ES-I3 (cell line): ENCODE measurements at regions not wholly inside any gene's neighbourhood (a gene's known extent, or its start where the extent isn't known, plus 50 kb on each side); places are given as distances from the start of the nearest gene placed in this dataset.
"Not testable (repeated sequence)": the region's sequence is repeated elsewhere in the genome, so short reads cannot be mapped to it uniquely, and the experiment has no call there.

Experiments
- H3K36me3 ChIP-seq: 2 replicates; pipeline ENCODE4 v1.6.1; 2013; ENCODE audit warnings: mild to moderate bottlenecking, low read length, control low read depth, moderate library complexity; ENCODE audit not compliant: insufficient read depth
- H3K4me1 ChIP-seq: 2 replicates; pipeline ENCODE4 v1.6.1; 2013; ENCODE audit warnings: mild to moderate bottlenecking, control low read depth, low read length; ENCODE audit not compliant: insufficient read depth
- H3K9ac ChIP-seq: 2 replicates; pipeline ENCODE4 v1.6.1; 2013; ENCODE audit warnings: low read depth, mild to moderate bottlenecking, low read length, moderate library complexity
- H3K9me3 ChIP-seq: 2 replicates; pipeline ENCODE4 v1.6.1; 2013; ENCODE audit warnings: mild to moderate bottlenecking, low read length, moderate library complexity; ENCODE audit not compliant: control insufficient read depth, insufficient read depth

- Histone ChIP-seq H3K9ac (no peak overlapping the region), H3K9me3 (0 out of 2 replicates have a peak, but pooled peaks cover 2% of the 10 kb centered on the region), H3K36me3 (no peaks in the 10 kb centered on the region), H3K4me1 (peaks cover 4% of the 10 kb centered on the region; the same call in 1 of the 2 replicates)
Observed at GRCh38 chr3:89533275-89533674, 425.9 kb downstream of the EPHA3 start.

- H3K9me3 ChIP-seq, H3K4me1 ChIP-seq, H3K9ac ChIP-seq, H3K36me3 ChIP-seq: not testable (repeated sequence)
Observed at GRCh38 chr3:89554587-89554986, 447.2 kb downstream of the EPHA3 start.

- Histone ChIP-seq H3K9ac (no peak overlapping the region), H3K4me1 (no peaks in the 10 kb centered on the region), H3K36me3 (no peaks in the 10 kb centered on the region), H3K9me3 (no peaks in the 10 kb centered on the region)
Observed at GRCh38 chr3:89558711-89559110, 451.3 kb downstream of the EPHA3 start.

GRCh38 chr3:89560568-89560967, 453.1 kb downstream of the EPHA3 start:
- H3K4me1 ChIP-seq: no peaks in the 10 kb centered on the region
- H3K9ac ChIP-seq: no peak overlapping the region

GRCh38 chr3:89562373-89562772, 455.0 kb downstream of the EPHA3 start:
- no peaks in the 10 kb centered on the region for H3K9me3 ChIP-seq
- no peaks in the 10 kb centered on the region for H3K4me1 ChIP-seq
- H3K36me3 ChIP-seq: no peaks in the 10 kb centered on the region
- no peak overlapping the region for H3K9ac ChIP-seq

More at GRCh38 chr3:89560568-89560967, 453.1 kb downstream of the EPHA3 start:
- Histone ChIP-seq H3K36me3 (no peaks in the 10 kb centered on the region), H3K9me3 (no peaks in the 10 kb centered on the region)

GRCh38 chr3:89565098-89565497, 457.7 kb downstream of the EPHA3 start:
- H3K36me3 ChIP-seq: no peaks in the 10 kb centered on the region
- no peak overlapping the region for H3K9ac ChIP-seq
- no peaks in the 10 kb centered on the region for H3K4me1 ChIP-seq
- no peaks in the 10 kb centered on the region for H3K9me3 ChIP-seq

GRCh38 chr3:89570465-89570864, 463.0 kb downstream of the EPHA3 start:
- Histone ChIP-seq H3K9ac (no peak overlapping the region), H3K9me3 (no peaks in the 10 kb centered on the region), H3K36me3 (no peaks in the 10 kb centered on the region), H3K4me1 (no peaks in the 10 kb centered on the region)

GRCh38 chr3:89571298-89571697, 463.9 kb downstream of the EPHA3 start:
- Histone ChIP-seq H3K36me3 (no peaks in the 10 kb centered on the region), H3K9me3 (no peaks in the 10 kb centered on the region), H3K9ac (no peak overlapping the region), H3K4me1 (no peaks in the 10 kb centered on the region)

- Histone ChIP-seq H3K36me3 (no peaks in the 10 kb centered on the region), H3K9me3 (no peaks in the 10 kb centered on the region), H3K4me1 (no peaks in the 10 kb centered on the region), H3K9ac (no peak overlapping the region)
Observed at GRCh38 chr3:89571707-89572106, 464.3 kb downstream of the EPHA3 start.

- H3K9me3 ChIP-seq: no peaks in the 10 kb centered on the region
- no peaks in the 10 kb centered on the region for H3K36me3 ChIP-seq
- H3K9ac ChIP-seq: no peak overlapping the region
- no peaks in the 10 kb centered on the region for H3K4me1 ChIP-seq
Observed at GRCh38 chr3:89572261-89572660, 464.8 kb downstream of the EPHA3 start.

GRCh38 chr3:89576417-89576816, 469.0 kb downstream of the EPHA3 start:
- H3K9me3 ChIP-seq: no peaks in the 10 kb centered on the region
- no peak overlapping the region for H3K9ac ChIP-seq
- H3K36me3 ChIP-seq: no peaks in the 10 kb centered on the region
- H3K4me1 ChIP-seq: no peaks in the 10 kb centered on the region

- H3K9ac ChIP-seq: no peak overlapping the region
- H3K36me3 ChIP-seq: no peaks in the 10 kb centered on the region
- no peaks in the 10 kb centered on the region for H3K4me1 ChIP-seq
- H3K9me3 ChIP-seq: no peaks in the 10 kb centered on the region
Observed at GRCh38 chr3:89577637-89578530, 470.5 kb downstream of the EPHA3 start.

- no peaks in the 10 kb centered on the region for H3K4me1 ChIP-seq
- H3K9me3 ChIP-seq: no peaks in the 10 kb centered on the region
- no peak overlapping the region for H3K9ac ChIP-seq
- H3K36me3 ChIP-seq: no peaks in the 10 kb centered on the region
Observed at GRCh38 chr3:89580859-89581258, 473.4 kb downstream of the EPHA3 start.

- Histone ChIP-seq H3K9ac (no peak overlapping the region), H3K9me3 (no peaks in the 10 kb centered on the region), H3K36me3 (no peaks in the 10 kb centered on the region; the same call in 1 of the 2 replicates), H3K4me1 (no peaks in the 10 kb centered on the region)
Observed at GRCh38 chr3:89584398-89584797, 477.0 kb downstream of the EPHA3 start.

GRCh38 chr3:89586256-89586655, 478.8 kb downstream of the EPHA3 start:
- Histone ChIP-seq H3K9me3 (no peaks in the 10 kb centered on the region), H3K36me3 (no peaks in the 10 kb centered on the region; the same call in 1 of the 2 replicates), H3K4me1 (no peaks in the 10 kb centered on the region), H3K9ac (no peak overlapping the region)
